Vagina (tissue), 2 donors: ENCODE measurements at regions not wholly inside any gene's neighbourhood (a gene's known extent, or its start where the extent isn't known, plus 50 kb on each side); places are given as distances from the start of the nearest gene placed in this dataset.

Source experiments
- CTCF ChIP-seq, 3 experiments: fragments of 450-650 bp in 2 of 3; fragments of 200-600 bp in 1 of 3; sonication (generic) in 1 of 3; IDR thresholded peaks; one replicate each; pipeline ENCODE4 v1.5.1; 2017 to 2019; ENCODE audit warnings: antibody characterized with exemption in 3 of 3, mild to moderate bottlenecking in 2 of 3, moderate library complexity in 2 of 3
- POLR2A ChIP-seq, 2 donors: fragments of 450-650 bp; IDR thresholded peaks; one replicate each; pipeline ENCODE4 v1.6.1; 2017; ENCODE audit warnings: antibody characterized with exemption in 2 of 2, mild to moderate bottlenecking in 2 of 2, moderate library complexity in 2 of 2

- no peak for TF ChIP-seq POLR2A (IDR thresholded peaks at IDR 0.05)
- no peak for TF ChIP-seq CTCF (IDR thresholded peaks at IDR 0.05)
Measured at GRCh38 chr14:26987744-26988363, 390.0 kb upstream of the NOVA1 start.
